Peyer's patch (tissue), 4 donors: ENCODE measurements at regions not wholly inside any gene's neighbourhood (a gene's known extent, or its start where the extent isn't known, plus 50 kb on each side); places are given as distances from the start of the nearest gene placed in this dataset.

Source experiments
- DNase-seq, 3 donors: peaks; one replicate each; pipeline ENCODE4 v3.0.0-alpha.2; 2017 to 2019
- H3K27ac ChIP-seq, 4 donors: fragments of 200-600 bp; sonication (generic); one replicate each; pipeline ENCODE4 v1.5.1; 2016 to 2019
- H3K27me3 ChIP-seq, 2 donors: fragments of 200-600 bp; sonication (generic); one replicate each; pipeline ENCODE4 v1.5.1; 2019
- H3K36me3 ChIP-seq, 3 donors: fragments of 200-600 bp; sonication (generic); one replicate each; pipeline ENCODE4 v1.5.1; 2016 to 2019
- H3K4me1 ChIP-seq, 4 donors: fragments of 200-600 bp; sonication (generic); one replicate each; pipeline ENCODE4 v1.5.1; 2016 to 2019
- H3K4me3 ChIP-seq, 4 donors: fragments of 200-600 bp; sonication (generic); 1 replicate in 3 of 4; 2 replicates in 1 of 4; pipeline ENCODE4 v1.5.1; 2016 to 2019; ENCODE audit warnings: mild to moderate bottlenecking in 1 of 4
- H3K9me3 ChIP-seq, 4 donors: fragments of 200-600 bp; sonication (generic); one replicate each; pipeline ENCODE4 v1.5.1; 2016 to 2019; ENCODE audit warnings: mild to moderate bottlenecking in 1 of 4
- POLR2A ChIP-seq, 2 donors: fragments of 450-650 bp; IDR thresholded peaks; one replicate each; pipeline ENCODE4 v1.5.1; 2017; ENCODE audit warnings: antibody characterized with exemption in 2 of 2, mild to moderate bottlenecking in 2 of 2, moderate library complexity in 2 of 2
- TF ChIP-seq, protein P1 (sequence below), 6 experiments: fragments of 450-650 bp in 4 of 6; fragments of 200-600 bp in 2 of 6; sonication (generic) in 1 of 6; IDR thresholded peaks; one replicate each; pipeline ENCODE4 v1.5.1; 2017 to 2019; ENCODE audit warnings: antibody characterized with exemption in 6 of 6, mild to moderate bottlenecking in 3 of 6, moderate library complexity in 1 of 6

DNA sequence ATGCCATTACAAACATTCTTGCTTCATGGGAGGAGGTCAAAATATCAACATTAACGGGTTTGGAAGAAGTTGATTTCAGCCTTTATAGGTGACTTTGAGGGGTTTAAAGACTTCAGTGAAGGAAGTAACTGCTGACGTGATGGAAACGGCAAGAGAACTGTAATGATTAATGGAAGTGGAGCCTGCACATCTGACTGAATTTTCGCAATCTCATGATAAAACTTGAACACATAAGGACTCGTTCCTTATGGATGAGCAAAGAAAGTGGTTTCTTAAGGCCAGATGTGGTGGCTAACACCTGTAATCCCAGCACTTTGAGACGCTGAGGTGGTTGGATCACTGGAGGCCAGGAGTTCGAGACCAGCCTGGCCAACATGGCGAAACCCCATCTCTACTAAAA, 226.1 kb downstream of the BCAS1 start:
- no peak for DNase-seq
- Histone ChIP-seq H3K27ac (no peak overlapping the region), H3K9me3 (no peaks in the 10 kb centered on the region), H3K4me1 (peaks cover 0 to 27% (median 12%) of the 10 kb centered on the region in 4 donors), H3K4me3 (no peak overlapping the region), H3K36me3 (no peaks in the 10 kb centered on the region), H3K27me3 (no peaks in the 10 kb centered on the region)
- no peak for TF ChIP-seq POLR2A (IDR thresholded peaks at IDR 0.05)
- TF ChIP-seq, protein P1, sequence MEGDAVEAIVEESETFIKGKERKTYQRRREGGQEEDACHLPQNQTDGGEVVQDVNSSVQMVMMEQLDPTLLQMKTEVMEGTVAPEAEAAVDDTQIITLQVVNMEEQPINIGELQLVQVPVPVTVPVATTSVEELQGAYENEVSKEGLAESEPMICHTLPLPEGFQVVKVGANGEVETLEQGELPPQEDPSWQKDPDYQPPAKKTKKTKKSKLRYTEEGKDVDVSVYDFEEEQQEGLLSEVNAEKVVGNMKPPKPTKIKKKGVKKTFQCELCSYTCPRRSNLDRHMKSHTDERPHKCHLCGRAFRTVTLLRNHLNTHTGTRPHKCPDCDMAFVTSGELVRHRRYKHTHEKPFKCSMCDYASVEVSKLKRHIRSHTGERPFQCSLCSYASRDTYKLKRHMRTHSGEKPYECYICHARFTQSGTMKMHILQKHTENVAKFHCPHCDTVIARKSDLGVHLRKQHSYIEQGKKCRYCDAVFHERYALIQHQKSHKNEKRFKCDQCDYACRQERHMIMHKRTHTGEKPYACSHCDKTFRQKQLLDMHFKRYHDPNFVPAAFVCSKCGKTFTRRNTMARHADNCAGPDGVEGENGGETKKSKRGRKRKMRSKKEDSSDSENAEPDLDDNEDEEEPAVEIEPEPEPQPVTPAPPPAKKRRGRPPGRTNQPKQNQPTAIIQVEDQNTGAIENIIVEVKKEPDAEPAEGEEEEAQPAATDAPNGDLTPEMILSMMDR (IDR thresholded peaks at IDR 0.05) = no peak

DNA sequence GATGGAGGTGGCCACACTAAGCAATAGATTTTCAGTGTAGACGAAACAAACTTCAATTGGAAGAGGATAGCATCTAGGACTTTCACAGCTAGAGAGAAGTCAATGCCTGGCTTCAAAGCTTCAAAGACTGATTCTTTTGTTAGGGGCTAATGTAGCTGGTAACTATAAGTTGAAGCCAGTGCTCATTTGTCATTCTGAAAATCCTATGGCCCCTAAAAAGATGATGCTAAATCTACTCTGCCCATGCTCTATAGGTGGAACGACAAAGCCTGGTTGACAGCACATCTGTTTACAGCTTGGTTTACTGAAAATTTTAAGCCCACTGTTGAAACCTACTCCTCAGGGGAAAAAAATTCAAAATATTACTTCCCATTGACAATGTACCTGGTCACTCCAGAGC, 226.7 kb downstream of the BCAS1 start:
- Histone ChIP-seq H3K4me3 (no peak overlapping the region), H3K9me3 (no peaks in the 10 kb centered on the region), H3K4me1 (peaks cover 0 to 33% (median 19%) of the 10 kb centered on the region in 4 donors), H3K36me3 (no peaks in the 10 kb centered on the region), H3K27me3 (no peaks in the 10 kb centered on the region), H3K27ac (peak overlapping the region in 1 of 4 donors; percentile 71)
- no peak for TF ChIP-seq POLR2A (IDR thresholded peaks at IDR 0.05)
- TF ChIP-seq, protein P1 (IDR thresholded peaks at IDR 0.05) = no peak
- DNase-seq = no peak

DNA sequence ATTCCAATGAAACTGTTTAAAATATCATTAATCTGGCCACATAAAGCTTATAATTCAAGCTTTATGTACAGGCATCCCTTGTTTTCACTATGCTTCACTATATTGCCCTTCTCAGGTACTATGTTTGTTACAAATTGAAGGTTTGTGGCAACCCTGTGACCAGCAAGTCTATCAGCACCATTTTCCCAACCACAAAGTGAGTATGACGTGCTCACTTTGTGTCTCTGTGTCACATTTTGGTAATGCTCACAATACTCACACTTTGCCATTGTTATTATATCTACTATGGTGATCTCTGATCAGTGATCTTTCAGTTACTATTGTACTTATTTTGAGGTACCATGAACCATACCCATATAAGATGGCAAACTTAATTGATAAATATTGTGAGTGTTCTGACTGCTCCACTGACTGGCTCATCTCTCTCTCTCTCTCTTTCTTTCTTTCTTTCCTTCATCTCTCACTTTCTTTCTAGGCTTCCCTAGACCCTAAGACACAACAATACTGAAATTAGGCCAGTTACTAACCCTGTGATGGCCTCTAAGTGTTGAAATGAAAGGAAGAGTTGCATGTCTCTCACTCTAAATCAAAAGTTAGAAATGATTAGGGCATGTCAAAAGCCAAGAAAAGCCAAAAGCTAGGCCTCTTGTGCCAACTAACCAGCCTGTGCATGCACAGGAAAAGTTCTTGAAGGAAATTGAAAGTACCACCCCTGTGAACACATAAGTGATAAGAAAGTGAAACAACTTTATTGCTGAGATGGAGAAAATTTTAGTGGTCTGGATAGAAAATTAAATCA, 227.9 kb downstream of the BCAS1 start:
- H3K9me3 ChIP-seq = no peaks in the 10 kb centered on the region
- no peaks in the 10 kb centered on the region for H3K36me3 ChIP-seq
- H3K4me1 ChIP-seq = peaks cover 0 to 33% (median 20%) of the 10 kb centered on the region in 4 donors
- peak overlapping the region; percentile 28 to 71 (median 38) for H3K27ac ChIP-seq
- H3K4me3 ChIP-seq = no peak overlapping the region
- TF ChIP-seq POLR2A (IDR thresholded peaks at IDR 0.05) = no peak
- TF ChIP-seq, protein P1 (IDR thresholded peaks at IDR 0.05) = no peak
- no peak for DNase-seq
- H3K27me3 ChIP-seq = no peaks in the 10 kb centered on the region

DNA sequence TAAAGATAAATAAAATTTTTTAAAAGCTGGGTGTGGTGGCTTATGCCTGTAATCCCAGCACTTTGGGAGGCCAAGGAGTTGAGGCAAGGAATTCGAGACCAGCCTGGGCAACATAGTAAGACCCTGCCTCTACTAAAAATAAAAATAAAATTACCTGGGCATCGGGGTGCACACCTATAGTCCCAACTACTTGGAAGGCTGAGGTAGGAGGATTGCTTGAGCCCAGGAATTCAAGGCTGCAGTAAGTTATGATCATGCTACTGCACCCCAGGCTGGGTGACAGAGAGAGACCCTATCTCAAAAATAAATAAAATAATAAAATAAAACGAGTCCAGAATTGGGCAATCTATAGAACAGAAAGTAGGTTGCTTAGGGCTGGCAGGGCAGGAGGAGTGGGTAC, 228.7 kb downstream of the BCAS1 start:
- no peaks in the 10 kb centered on the region for H3K9me3 ChIP-seq
- H3K4me3 ChIP-seq = no peak overlapping the region
- peak overlapping the region in 3 of 4 donors; percentile 2 to 71 (median 41) for H3K27ac ChIP-seq
- peaks cover 0 to 32% (median 20%) of the 10 kb centered on the region in 4 donors for H3K4me1 ChIP-seq
- TF ChIP-seq POLR2A (IDR thresholded peaks at IDR 0.05) = no peak
- TF ChIP-seq, protein P1 (IDR thresholded peaks at IDR 0.05) = no peak
- no peaks in the 10 kb centered on the region for H3K27me3 ChIP-seq
- no peak for DNase-seq
- no peaks in the 10 kb centered on the region for H3K36me3 ChIP-seq

DNA sequence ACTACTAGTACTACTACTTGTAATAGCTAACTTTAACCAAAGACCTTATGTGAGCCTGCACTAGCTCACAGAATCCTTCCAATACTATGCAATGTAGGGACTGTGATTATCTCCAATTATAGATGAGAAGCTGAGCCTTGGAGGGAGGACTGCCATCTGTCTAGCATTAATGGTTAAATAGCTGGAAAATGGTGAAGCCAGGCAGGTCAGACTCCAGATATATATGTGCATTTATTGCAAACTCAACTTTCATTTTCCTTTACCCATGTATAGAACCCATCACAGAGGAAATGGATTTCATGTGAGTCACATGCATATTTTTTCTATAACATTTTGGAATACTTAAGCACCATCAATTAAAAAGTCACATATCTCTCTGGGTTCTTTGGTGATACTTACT, 229.9 kb downstream of the BCAS1 start:
- Histone ChIP-seq H3K27ac (peak overlapping the region in 3 of 4 donors; percentile 49 to 79 (median 77)), H3K4me1 (peaks cover 0 to 37% (median 24%) of the 10 kb centered on the region in 4 donors), H3K9me3 (no peaks in the 10 kb centered on the region), H3K36me3 (no peaks in the 10 kb centered on the region), H3K27me3 (no peaks in the 10 kb centered on the region), H3K4me3 (no peak overlapping the region)
- TF ChIP-seq, protein P1 (IDR thresholded peaks at IDR 0.05) = no peak
- no peak for TF ChIP-seq POLR2A (IDR thresholded peaks at IDR 0.05)
- no peak for DNase-seq
